Left lung (tissue), 4 donors: ENCODE measurements at regions not wholly inside any gene's neighbourhood (a gene's known extent, or its start where the extent isn't known, plus 50 kb on each side); places are given as distances from the start of the nearest gene placed in this dataset.

Experiments used
- ATAC-seq: fragments of 200-7000 bp; cut with Tn5 transposase; one replicate; pipeline ENCODE4 v1.9.1; 2020; ENCODE audit warnings: moderate library complexity
- DNase-seq, 4 donors: peaks; one replicate each; pipeline ENCODE4 v3.0.0-alpha.2; 2013 to 2020
- H3K27ac ChIP-seq, 2 donors: fragments of 200-600 bp; sonication (generic) in 1 of 2; one replicate each; pipeline versions ENCODE4 v1.5.0 to v1.8.0; 2020 to 2021
- H3K27me3 ChIP-seq, 2 donors: fragments of 200-600 bp; sonication (generic) in 1 of 2; one replicate each; pipeline versions ENCODE4 v1.5.0 to v1.8.0; 2020 to 2021
- H3K36me3 ChIP-seq, 2 donors: fragments of 200-600 bp; sonication (generic) in 1 of 2; one replicate each; pipeline versions ENCODE4 v1.5.0 to v1.8.0; 2020 to 2021
- H3K4me1 ChIP-seq, 2 donors: fragments of 200-600 bp; one replicate each; pipeline ENCODE4 v1.8.0; 2021
- H3K4me3 ChIP-seq, 2 donors: fragments of 200-600 bp; sonication (generic) in 1 of 2; one replicate each; pipeline versions ENCODE4 v1.5.0 to v1.8.0; 2020 to 2021; ENCODE audit warnings: mild to moderate bottlenecking in 1 of 2
- H3K9me3 ChIP-seq, 2 donors: fragments of 200-600 bp; sonication (generic) in 1 of 2; one replicate each; pipeline versions ENCODE4 v1.5.0 to v1.8.0; 2020 to 2021
- intact Hi-C, 2 donors: fragments of 100-400 bp; cut with DNase I; formaldehyde crosslinking; loops; one replicate each; pipeline versions ENCODE4 v1.11.2 to v1.14.2; 2022
- TF ChIP-seq, protein P1 (sequence below), 2 donors: fragments of 200-600 bp; sonication (generic) in 1 of 2; IDR thresholded peaks; one replicate each; pipeline versions ENCODE4 v1.5.0 to v1.8.0; 2021; ENCODE audit warnings: antibody characterized with exemption in 2 of 2
- donor health status: DM: no; HTN: yes; CAD: no.
- donor health status: DM: no; HTN: no; CAD: no.

DNA sequence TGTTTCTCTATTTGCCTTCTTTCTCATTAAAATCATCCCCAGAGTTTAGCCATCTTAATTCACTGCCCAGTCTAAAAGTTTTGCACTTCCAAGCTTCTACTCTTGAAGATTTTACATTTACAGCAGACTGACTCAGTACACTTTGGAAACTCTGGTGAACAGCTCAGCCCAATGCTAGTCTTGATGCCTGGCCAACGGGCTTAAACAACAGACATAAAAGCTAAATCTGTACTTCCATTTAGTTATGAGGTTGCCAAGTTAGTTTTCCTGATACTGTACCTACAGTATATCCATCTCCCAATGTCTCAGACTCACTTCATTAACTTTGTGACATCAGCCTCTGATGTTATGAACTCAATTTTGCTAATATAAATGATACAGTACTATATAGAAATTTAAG lies 891.8 kb upstream of the SOX9 start:
- H3K27ac ChIP-seq: no peak overlapping the region
- TF ChIP-seq, protein P1, sequence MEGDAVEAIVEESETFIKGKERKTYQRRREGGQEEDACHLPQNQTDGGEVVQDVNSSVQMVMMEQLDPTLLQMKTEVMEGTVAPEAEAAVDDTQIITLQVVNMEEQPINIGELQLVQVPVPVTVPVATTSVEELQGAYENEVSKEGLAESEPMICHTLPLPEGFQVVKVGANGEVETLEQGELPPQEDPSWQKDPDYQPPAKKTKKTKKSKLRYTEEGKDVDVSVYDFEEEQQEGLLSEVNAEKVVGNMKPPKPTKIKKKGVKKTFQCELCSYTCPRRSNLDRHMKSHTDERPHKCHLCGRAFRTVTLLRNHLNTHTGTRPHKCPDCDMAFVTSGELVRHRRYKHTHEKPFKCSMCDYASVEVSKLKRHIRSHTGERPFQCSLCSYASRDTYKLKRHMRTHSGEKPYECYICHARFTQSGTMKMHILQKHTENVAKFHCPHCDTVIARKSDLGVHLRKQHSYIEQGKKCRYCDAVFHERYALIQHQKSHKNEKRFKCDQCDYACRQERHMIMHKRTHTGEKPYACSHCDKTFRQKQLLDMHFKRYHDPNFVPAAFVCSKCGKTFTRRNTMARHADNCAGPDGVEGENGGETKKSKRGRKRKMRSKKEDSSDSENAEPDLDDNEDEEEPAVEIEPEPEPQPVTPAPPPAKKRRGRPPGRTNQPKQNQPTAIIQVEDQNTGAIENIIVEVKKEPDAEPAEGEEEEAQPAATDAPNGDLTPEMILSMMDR (IDR thresholded peaks at IDR 0.05): no peak
- H3K4me1 ChIP-seq: no peaks in the 10 kb centered on the region
- no peak overlapping the region for H3K4me3 ChIP-seq
- peak in 2 of 4 donors; percentile 57 to 76 for DNase-seq
- intact Hi-C loops: no loop called here
- H3K36me3 ChIP-seq: no peaks in the 10 kb centered on the region
- no peaks in the 10 kb centered on the region for H3K9me3 ChIP-seq
- no peaks in the 10 kb centered on the region for H3K27me3 ChIP-seq
- no peak for ATAC-seq

DNA sequence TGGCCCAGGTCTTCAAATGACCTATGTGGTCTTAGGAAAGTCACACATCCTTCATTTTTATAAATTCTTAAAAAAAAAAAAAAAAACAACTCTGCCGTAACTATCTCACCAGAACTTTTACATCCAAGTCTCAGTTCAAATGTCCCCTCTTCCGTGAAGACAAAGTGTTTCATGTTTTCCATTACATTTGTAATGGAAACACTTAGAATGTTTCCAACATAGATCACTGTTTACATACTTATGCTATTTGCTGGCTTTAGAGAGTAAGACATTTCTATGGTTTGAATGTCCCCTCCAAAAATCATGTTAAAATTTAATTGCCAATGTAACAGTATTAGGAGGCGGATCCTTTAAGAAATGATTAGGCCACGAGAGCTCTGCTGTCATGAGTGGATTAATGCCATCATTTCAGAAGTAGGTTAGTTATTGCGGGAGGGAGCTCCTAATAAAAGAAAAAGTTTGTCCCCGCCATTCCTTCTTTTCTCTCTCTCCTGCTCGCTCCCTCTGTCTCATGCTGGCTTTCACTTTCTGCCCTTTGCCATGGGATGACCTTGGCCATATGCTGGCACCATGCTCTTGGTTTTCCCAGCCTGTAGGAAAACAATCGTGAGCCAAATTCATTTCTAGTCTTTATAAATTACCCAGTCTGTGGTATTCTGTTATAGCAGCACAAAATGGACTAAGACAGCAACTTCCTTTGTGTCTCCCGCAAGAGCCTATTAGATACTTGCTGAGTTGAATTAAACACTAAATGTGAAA lies 887.8 kb upstream of the SOX9 start:
- Histone ChIP-seq H3K9me3 (no peaks in the 10 kb centered on the region), H3K4me3 (no peak overlapping the region), H3K36me3 (no peaks in the 10 kb centered on the region), H3K27me3 (no peaks in the 10 kb centered on the region), H3K27ac (no peak overlapping the region), H3K4me1 (no peaks in the 10 kb centered on the region)
- ATAC-seq: no peak
- TF ChIP-seq, protein P1 (IDR thresholded peaks at IDR 0.05): no peak
- intact Hi-C loops: no loop called here
- no peak for DNase-seq

DNA sequence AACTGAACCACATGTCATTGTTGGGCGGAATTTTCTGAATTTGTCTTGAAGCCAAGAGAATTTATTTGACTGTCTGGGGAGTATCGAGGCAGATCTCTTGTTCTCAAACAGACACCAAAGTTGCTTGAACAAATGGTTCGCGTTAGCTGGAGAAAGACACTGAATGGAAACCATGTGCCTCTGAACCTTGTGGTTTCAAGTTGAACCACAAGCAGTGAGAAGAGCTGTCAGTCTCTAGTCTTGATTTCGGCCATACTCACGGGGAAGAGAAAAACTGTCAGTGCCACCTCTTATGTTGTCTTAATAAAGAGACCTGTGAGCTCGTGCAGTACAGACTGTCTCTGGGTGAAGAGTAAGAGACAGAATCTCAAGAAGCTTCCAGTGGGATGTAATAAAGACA lies 886.5 kb upstream of the SOX9 start:
- Histone ChIP-seq H3K36me3 (no peaks in the 10 kb centered on the region), H3K27ac (no peak overlapping the region), H3K9me3 (no peaks in the 10 kb centered on the region), H3K4me3 (no peak overlapping the region), H3K4me1 (no peaks in the 10 kb centered on the region), H3K27me3 (no peaks in the 10 kb centered on the region)
- TF ChIP-seq, protein P1 (IDR thresholded peaks at IDR 0.05): no peak
- DNase-seq: no peak
- intact Hi-C loops: no loop called here
- no peak for ATAC-seq

DNA sequence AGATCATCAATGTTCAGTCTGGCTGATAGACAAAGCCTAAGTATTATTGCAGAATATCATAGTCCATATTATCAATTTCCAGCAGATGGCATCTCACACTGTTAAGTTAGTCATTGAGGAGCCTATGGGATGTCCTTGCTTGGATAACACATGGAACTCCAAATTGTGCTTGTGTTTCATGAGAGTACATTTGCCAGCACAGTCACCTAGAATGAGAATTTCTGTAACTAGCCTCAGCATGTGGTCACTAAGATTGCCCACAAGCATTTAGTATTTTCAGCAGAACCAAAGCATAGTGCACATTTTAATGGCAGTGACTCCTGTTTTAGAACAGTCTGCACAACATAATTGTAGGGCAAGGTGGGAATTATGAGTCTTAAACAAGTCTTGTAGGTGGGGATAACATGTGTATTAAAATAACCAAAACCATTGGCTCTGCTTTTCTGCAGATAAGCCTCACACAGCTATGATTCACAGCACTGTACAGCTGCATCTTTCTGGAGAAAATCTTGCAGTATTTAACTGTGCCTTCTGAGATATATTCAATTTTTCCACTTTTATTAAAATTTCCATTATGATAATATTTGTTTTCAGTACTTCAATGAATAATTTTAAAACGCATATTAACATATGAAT lies 882.8 kb upstream of the SOX9 start:
- Histone ChIP-seq H3K36me3 (no peaks in the 10 kb centered on the region), H3K27ac (no peak overlapping the region), H3K4me1 (no peaks in the 10 kb centered on the region), H3K27me3 (no peaks in the 10 kb centered on the region), H3K4me3 (no peak overlapping the region), H3K9me3 (no peaks in the 10 kb centered on the region)
- ATAC-seq: peak; percentile 64
- TF ChIP-seq, protein P1 (IDR thresholded peaks at IDR 0.05): no peak
- no peak for DNase-seq
- intact Hi-C loops: no loop called here

DNA sequence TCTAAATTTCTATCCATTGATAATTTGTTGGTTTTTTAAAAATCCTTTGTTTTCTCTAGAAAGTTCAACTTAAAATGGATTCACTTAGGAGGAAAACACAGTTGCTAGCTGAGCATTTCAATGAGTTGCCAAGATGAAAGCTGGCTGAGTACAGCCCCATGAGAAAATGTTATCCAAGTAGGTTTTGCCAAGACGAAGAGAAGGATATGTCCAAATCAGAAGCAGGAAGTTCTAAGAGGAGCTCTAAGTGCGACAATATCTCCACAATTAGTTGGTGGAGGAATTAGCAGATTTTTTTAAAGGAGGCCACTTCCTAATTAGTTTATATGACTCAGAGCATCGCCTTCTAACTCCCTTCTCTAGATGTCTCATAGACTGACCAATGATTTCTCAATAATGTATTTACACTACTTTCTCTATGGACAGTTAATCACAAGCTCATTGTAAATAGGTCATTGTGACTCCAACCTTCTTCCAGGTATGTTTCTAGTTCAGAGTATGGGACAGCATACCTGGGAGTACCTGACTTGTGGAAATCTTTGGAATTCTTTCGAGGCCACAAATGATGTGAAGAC lies 873.3 kb upstream of the SOX9 start:
- peaks cover 0 to 2% of the 10 kb centered on the region in 2 donors for H3K9me3 ChIP-seq
- H3K27me3 ChIP-seq: no peaks in the 10 kb centered on the region
- TF ChIP-seq, protein P1 (IDR thresholded peaks at IDR 0.05): no peak
- H3K27ac ChIP-seq: no peak overlapping the region
- H3K4me3 ChIP-seq: no peak overlapping the region
- no peaks in the 10 kb centered on the region for H3K4me1 ChIP-seq
- intact Hi-C loops: no loop called here
- no peaks in the 10 kb centered on the region for H3K36me3 ChIP-seq
- ATAC-seq (no peak), DNase-seq (no peak)
